Mucosa of descending colon (tissue), 3 donors: ENCODE measurements at regions not wholly inside any gene's neighbourhood (a gene's known extent, or its start where the extent isn't known, plus 50 kb on each side); places are given as distances from the start of the nearest gene placed in this dataset.

ENCODE experiments used
- ATAC-seq: fragments of 200-7000 bp; cut with Tn5 transposase; one replicate; pipeline ENCODE4 v1.9.1; 2020; ENCODE audit warnings: mild to moderate bottlenecking, moderate library complexity
- DNase-seq, 3 donors: peaks; one replicate each; pipeline ENCODE4 v3.0.0-alpha.2; 2020
- H3K36me3 ChIP-seq: fragments of 200-600 bp; one replicate; pipeline ENCODE4 v1.8.0; 2021; ENCODE audit warnings: low read depth, mild to moderate bottlenecking
- H3K4me1 ChIP-seq: fragments of 200-600 bp; one replicate; pipeline ENCODE4 v1.8.0; 2021; ENCODE audit warnings: low read depth, mild to moderate bottlenecking
- H3K4me3 ChIP-seq: fragments of 200-600 bp; one replicate; pipeline ENCODE4 v1.8.0; 2021; ENCODE audit warnings: mild to moderate bottlenecking
- H3K9me3 ChIP-seq: fragments of 200-600 bp; one replicate; pipeline ENCODE4 v1.8.0; 2021; ENCODE audit warnings: mild to moderate bottlenecking
- CTCF ChIP-seq: fragments of 200-600 bp; IDR thresholded peaks from one replicate; pipeline ENCODE4 v1.8.0; 2022; ENCODE audit warnings: antibody characterized with exemption, mild to moderate bottlenecking
- intact Hi-C, 2 donors: fragments of 100-400 bp; cut with DNase I in 1 of 2; cut with micrococcal nuclease in 1 of 2; formaldehyde crosslinking; loops; one replicate each; pipeline versions ENCODE4 v1.11.0 to v1.11.1; 2022; cut with DNase I, micrococcal nuclease
- donor health status: DM: no; HTN: no; CAD: no; lungs with moderate emphysema.
- donor health status: DM: no; HTN: no; CAD: no.
- donor health status: DM: no; HTN: yes; CAD: no.

GRCh38 chr4:151530783-151531182 is 121.8 kb downstream of the FHIP1A start:
- no peaks in the 10 kb centered on the region for H3K4me1 ChIP-seq
- H3K4me3 ChIP-seq: no peak overlapping the region
- H3K36me3 ChIP-seq: no peaks in the 10 kb centered on the region
- no peak for ATAC-seq
- H3K9me3 ChIP-seq: no peaks in the 10 kb centered on the region
- DNase-seq: no peak
- TF ChIP-seq CTCF: no peak
- intact Hi-C loops: no loop called here

- Histone ChIP-seq H3K36me3 (no peaks in the 10 kb centered on the region), H3K4me3 (no peak overlapping the region), H3K4me1 (no peaks in the 10 kb centered on the region), H3K9me3 (no peaks in the 10 kb centered on the region)
- intact Hi-C loops: no loop called here
- DNase-seq: no peak
- no peak for TF ChIP-seq CTCF
- no peak for ATAC-seq
Observed at GRCh38 chr4:151532001-151532708, 123.2 kb downstream of the FHIP1A start.

GRCh38 chr4:151534195-151534594 is 125.2 kb downstream of the FHIP1A start:
- intact Hi-C loops: no loop called here
- no peak for TF ChIP-seq CTCF
- no peaks in the 10 kb centered on the region for H3K36me3 ChIP-seq
- H3K4me3 ChIP-seq: no peak overlapping the region
- no peaks in the 10 kb centered on the region for H3K9me3 ChIP-seq
- no peaks in the 10 kb centered on the region for H3K4me1 ChIP-seq
- no peak for DNase-seq
- no peak for ATAC-seq

- no peak for TF ChIP-seq CTCF
- ATAC-seq: no peak
Observed at GRCh38 chr4:151535366-151535765, 126.4 kb downstream of the FHIP1A start.

GRCh38 chr4:151537687-151538086 is 128.7 kb downstream of the FHIP1A start:
- DNase-seq: no peak
- Histone ChIP-seq H3K4me3 (no peak overlapping the region), H3K4me1 (peaks cover 4% of the 10 kb centered on the region), H3K9me3 (no peaks in the 10 kb centered on the region), H3K36me3 (no peaks in the 10 kb centered on the region)
- TF ChIP-seq CTCF: no peak
- no peak for ATAC-seq
- intact Hi-C loops: no loop called here

More at GRCh38 chr4:151535366-151535765, 126.4 kb downstream of the FHIP1A start:
- Histone ChIP-seq H3K4me1 (peaks cover 3% of the 10 kb centered on the region), H3K36me3 (no peaks in the 10 kb centered on the region), H3K4me3 (no peak overlapping the region), H3K9me3 (no peaks in the 10 kb centered on the region)
- intact Hi-C loops: no loop called here
- no peak for DNase-seq

GRCh38 chr4:151538963-151539362 is 130.0 kb downstream of the FHIP1A start:
- Histone ChIP-seq H3K4me3 (no peak overlapping the region), H3K36me3 (no peaks in the 10 kb centered on the region), H3K9me3 (no peaks in the 10 kb centered on the region), H3K4me1 (peaks cover 4% of the 10 kb centered on the region)
- DNase-seq (no peak), ATAC-seq (no peak)
- intact Hi-C loops: no loop called here
- TF ChIP-seq CTCF: no peak
